LNCaP clone FGC (cell line): ENCODE measurements at regions not wholly inside any gene's neighbourhood (a gene's known extent, or its start where the extent isn't known, plus 50 kb on each side); places are given as distances from the start of the nearest gene placed in this dataset.

Source experiments
- DNase-seq: peaks from one replicate; pipeline ENCODE4 v3.0.0-alpha.2; 2011; ENCODE audit warnings: low read depth
- H3K4me3 ChIP-seq: 2 replicates; pipeline ENCODE4 v1.5.1; 2011; ENCODE audit warnings: mild to moderate bottlenecking, low read depth, low read length, control low read depth
- CTCF ChIP-seq: IDR thresholded peaks from 2 replicates; pipeline ENCODE4 v1.5.1; 2012; ENCODE audit warnings: mild to moderate bottlenecking; ENCODE audit not compliant: control insufficient read depth, insufficient read depth; ENCODE audit errors: extremely low read depth

- DNase-seq, result no peak
- H3K4me3 ChIP-seq, result no peak overlapping the region
- TF ChIP-seq CTCF, result no peak
These were observed 86.9 kb upstream of the FRMD1 start for GRCh38 chr6:168165891-168166290.

GRCh38 chr6:168165373-168165772 lies 86.4 kb upstream of the FRMD1 start:
- no peak overlapping the region for H3K4me3 ChIP-seq
- no peak for TF ChIP-seq CTCF
- DNase-seq, result no peak

- no peak for TF ChIP-seq CTCF
- no peak for DNase-seq
- no peak overlapping the region for H3K4me3 ChIP-seq
These were observed 85.5 kb upstream of the FRMD1 start for GRCh38 chr6:168164462-168165061.

- DNase-seq, result peak; percentile 60
- TF ChIP-seq CTCF, result no peak
- H3K4me3 ChIP-seq, result no peak overlapping the region
These were observed 84.2 kb upstream of the FRMD1 start for GRCh38 chr6:168163096-168163731.

- TF ChIP-seq CTCF, result no peak
- DNase-seq, result peak; percentile 74
- H3K4me3 ChIP-seq, result no peak overlapping the region
These were observed 83.4 kb upstream of the FRMD1 start for GRCh38 chr6:168162366-168162765.

- no peak for TF ChIP-seq CTCF
- no peak for DNase-seq
- no peak overlapping the region for H3K4me3 ChIP-seq
These were observed 82.3 kb upstream of the FRMD1 start for GRCh38 chr6:168161371-168161750.
